NCI-H1105 treated with DMSO at 0.1 percent for 48 hours (cell line): ENCODE measurements at regions not wholly inside any gene's neighbourhood (a gene's known extent, or its start where the extent isn't known, plus 50 kb on each side); places are given as distances from the start of the nearest gene placed in this dataset.
"Not testable (repeated sequence)": the region's sequence is repeated elsewhere in the genome, so short reads cannot be mapped to it uniquely, and the experiment has no call there.

Experiments
- DNase-seq: peaks from one replicate; lab custom pipeline; 2025; lab: John Stamatoyannopoulos, UW

GRCh38 chr14:48027115-48027514, 351.7 kb upstream of the MDGA2 start:
- no peak for DNase-seq

DNA sequence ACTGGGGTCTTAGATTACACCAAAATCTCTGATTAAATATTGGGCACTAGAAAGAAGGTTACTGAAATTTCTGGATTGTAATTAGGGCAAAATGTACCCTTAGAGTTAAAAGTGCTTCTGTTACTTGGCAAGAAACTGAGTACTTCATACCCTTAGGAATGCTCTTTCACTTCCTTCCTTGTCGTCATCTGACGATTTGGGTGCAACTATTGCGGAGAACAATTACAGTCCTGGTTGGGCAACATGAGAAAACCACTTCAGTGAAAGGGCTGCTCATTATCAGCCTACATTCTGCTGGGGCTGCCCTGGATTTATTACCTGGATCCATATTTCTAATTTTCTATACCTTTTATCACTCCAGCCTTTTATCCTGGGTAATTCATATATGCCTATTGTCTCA, 348.5 kb upstream of the MDGA2 start:
- no peak for DNase-seq

GRCh38 chr14:48011484-48011883, 336.1 kb upstream of the MDGA2 start:
- not testable (repeated sequence) for DNase-seq

GRCh38 chr14:48008646-48009045, 333.2 kb upstream of the MDGA2 start:
- DNase-seq, result no peak

GRCh38 chr14:48005986-48006385, 330.6 kb upstream of the MDGA2 start:
- DNase-seq, result no peak

DNA sequence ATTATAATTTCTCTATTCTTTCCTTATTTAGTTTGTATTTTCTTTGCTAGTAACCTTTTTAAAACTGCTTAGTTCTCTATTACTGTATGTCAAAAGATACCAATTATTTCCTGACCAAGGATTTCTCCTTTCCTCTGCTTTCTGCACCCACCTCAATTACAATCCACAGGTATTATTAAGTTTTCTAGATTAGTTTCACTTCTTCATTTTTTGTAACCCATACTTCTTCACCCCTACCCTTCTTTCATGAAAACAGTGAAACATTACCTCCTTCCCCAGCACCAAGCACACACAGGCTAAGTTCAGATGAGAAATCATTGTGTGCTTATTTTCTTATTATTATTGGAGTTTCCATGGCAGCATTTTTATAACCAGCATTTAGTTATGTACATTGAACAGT, 318.5 kb upstream of the MDGA2 start:
- DNase-seq, result no peak

- DNase-seq, result no peak
Measured at GRCh38 chr14:47988175-47988574, 312.8 kb upstream of the MDGA2 start.

GRCh38 chr14:47978871-47979270, 303.5 kb upstream of the MDGA2 start:
- no peak for DNase-seq

DNA sequence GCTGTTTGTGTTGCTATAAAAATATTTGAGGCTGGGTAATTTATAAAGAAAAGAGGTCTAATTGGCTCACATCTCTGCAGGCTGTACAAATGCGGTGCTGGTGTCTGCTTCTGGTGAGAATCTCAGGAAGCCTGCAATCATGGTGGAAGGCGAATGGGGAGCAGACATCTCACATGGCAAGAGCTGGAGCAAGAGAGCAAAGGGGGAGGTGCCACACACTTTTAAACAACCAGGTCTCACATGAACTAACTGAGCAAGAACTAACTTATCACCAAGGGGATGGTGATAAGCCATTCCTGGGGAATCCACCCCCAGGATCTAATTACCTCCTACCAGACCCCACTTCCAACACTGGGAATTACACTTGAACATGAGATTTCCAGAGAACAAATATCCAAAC, 300.7 kb upstream of the MDGA2 start:
- DNase-seq, result no peak

GRCh38 chr14:47966076-47966810, 290.8 kb upstream of the MDGA2 start:
- DNase-seq, result no peak

DNA sequence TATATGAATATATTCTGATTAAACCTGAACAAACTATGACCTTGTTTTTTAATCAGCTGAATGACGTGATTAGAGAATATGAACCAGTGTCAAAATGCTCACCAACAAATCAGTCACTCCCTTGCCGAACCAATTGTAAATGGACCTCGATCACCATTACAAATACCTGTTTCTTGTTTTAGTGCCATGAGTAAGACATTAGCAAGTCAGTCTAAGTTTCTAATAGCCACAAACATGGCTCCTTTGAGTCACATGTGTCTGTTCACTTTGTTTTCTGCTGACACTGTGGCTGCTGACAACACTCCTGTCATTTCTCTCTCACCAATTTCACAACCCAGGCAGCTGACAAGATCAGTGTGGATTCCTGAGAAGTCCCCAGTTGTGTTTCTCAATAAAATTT, 286.2 kb upstream of the MDGA2 start:
- no peak for DNase-seq

DNA sequence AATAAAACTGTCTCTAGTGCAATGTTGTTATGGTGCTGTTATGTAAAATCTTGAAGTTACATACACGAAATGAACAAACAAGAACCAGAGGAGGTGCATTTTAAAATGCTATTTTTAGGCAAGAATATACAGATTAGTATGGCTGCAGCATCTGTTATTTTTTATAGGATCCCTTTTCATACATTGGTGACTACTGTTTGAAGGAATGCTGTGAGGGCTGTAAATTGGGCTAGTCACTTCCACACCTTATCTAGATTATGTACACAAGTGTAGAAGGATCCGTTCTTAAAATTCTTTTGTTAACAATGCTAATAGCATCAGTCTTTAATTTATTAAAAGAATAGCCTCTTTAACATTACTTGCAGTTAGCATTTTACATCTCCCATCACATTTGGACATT, 284.3 kb upstream of the MDGA2 start:
- no peak for DNase-seq

DNA sequence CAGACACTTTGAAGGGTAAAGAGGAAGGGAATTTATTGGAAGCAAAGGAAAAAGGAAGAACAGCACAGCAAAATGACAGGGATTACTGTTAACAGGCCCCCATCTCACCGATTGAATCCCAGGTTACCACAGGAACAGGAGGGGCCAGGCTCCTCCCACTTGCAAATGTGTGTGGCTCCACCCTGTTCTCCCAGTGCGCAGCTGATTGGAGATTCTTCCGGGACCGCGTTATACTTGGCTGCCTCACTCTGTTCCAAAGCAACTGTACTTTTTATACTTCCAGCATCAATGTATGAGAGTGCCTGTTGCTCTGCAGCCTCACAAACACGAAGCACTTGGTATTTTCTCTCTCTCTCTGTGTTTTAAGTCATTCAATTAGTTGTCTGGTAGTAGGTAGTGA, 273.6 kb upstream of the MDGA2 start:
- peak; percentile 56 for DNase-seq

DNA sequence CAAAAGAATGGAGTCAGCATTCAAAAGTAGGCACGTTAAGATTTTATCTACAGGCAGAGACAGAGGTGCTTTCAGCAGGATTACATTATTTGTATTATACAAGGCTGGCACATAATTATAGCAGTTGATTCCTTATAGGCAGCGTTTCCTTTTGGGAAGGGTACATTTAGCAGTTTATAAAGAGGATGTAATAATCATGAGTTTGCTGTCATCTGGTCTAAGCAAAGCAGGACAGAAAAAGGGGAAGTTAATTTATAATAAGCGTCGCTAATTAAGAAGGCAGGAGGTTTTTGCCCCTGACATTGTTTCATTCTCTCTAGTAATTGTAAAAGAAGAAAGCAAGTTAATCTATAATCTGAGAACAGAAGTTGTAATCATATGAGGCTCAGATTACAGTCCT, 259.9 kb upstream of the MDGA2 start:
- peak; percentile 27 for DNase-seq

GRCh38 chr14:47929334-47929733, 253.9 kb upstream of the MDGA2 start:
- DNase-seq, result no peak

DNA sequence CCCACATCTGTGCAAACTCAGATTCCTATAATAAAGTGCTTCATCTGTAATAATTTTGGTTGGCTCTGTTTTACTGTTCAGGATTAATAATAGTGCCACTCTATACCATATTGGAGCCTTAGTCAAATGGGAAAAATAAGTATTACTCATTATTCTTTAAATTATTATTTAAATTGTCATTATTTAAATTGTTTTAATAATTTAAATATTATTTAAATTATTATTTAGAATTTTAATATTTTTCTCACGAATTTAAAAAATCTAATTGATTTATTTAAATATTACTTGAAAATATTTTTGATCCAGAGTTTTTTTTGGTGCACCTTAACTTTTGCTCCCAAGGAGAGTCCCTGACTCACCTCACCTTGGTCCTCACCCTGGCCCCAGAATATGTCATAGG, 245.7 kb upstream of the MDGA2 start:
- DNase-seq, result no peak

- DNase-seq, result no peak
Measured at GRCh38 chr14:47919997-47920396, 244.6 kb upstream of the MDGA2 start.

GRCh38 chr14:47919334-47919846, 244.0 kb upstream of the MDGA2 start:
- DNase-seq, result no peak

DNA sequence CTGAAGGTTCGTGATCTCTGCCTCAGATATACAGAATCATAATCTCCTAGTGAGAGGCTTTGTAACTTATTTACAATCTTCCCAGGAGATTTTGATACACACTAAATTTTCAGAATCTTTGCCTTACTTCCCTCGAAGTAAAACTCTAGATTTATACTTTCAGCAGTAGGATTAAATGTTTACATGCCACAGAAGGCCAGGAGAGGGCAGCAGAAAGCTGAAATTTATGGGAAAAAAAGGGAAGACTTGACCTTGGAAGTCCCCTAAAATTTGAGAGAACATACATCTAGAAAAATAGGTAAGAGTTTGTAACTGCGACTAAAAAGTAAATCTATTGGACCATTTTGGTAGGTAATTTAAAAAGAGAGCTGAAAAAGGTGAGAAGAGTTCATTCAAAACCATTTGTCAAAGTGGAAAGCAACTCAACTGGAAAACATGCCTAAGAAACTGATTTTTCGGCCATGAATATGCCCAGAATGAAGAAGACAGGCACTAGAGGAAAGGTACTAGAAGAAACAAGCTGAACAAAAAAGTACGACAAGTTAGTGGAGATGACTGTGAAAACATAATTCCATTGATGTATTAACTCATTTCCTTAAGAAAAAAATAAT, 242.0 kb upstream of the MDGA2 start:
- DNase-seq, result peak; percentile 33

- peak; percentile 13 for DNase-seq
Measured at GRCh38 chr14:47901141-47901540, 225.7 kb upstream of the MDGA2 start.

- no peak for DNase-seq
Measured at GRCh38 chr14:47899685-47900084, 224.3 kb upstream of the MDGA2 start.

DNA sequence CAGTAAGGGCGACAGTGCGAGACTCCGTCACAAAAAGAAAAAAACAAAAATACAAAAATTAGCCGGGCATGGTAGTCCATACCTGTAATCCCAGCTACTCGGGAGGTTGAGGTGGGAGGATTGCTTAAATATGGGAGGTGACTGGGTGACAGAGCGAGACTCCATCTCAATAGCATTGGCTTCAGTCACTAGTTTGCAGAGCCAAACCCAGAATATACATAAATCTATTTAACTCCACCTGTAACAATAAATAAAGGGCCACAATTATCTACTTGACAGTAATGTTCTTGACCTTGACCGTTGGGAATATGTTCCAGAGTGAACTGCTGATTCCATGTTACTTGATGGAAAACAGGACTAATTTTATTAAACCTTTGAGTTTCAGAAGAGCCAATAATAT, 198.9 kb upstream of the MDGA2 start:
- peak; percentile 37 for DNase-seq

- DNase-seq, result no peak
Measured at GRCh38 chr14:47872588-47872987, 197.2 kb upstream of the MDGA2 start.

GRCh38 chr14:47863441-47863840, 188.0 kb upstream of the MDGA2 start:
- no peak for DNase-seq
